NCI-H748 (cell line): ENCODE measurements at regions not wholly inside any gene's neighbourhood (a gene's known extent, or its start where the extent isn't known, plus 50 kb on each side); places are given as distances from the start of the nearest gene placed in this dataset.

Source experiments
- DNase-seq: peaks from one replicate; lab custom pipeline; 2025; ENCODE audit not compliant: unreplicated experiment; lab: John Stamatoyannopoulos, UW

DNA sequence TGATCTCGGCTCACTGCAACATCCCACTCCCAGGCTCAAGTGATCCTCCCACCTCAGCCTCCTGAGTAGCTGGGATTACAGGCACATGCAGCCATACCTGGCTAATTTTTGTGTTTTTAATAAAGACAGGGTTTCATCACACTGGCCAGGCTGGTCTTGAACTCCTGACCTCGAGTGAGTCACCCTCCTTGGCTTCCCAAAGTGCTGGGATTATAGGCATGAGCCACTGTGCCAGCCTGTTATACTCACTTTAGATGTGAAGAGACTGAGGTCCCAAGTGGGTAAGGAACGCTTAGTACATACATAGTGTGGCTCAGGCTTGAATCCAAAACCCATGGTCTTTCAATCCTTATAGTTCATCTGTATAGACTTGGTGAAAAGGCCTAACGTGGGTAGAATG, 63.7 kb upstream of the EPS8L3 start:
- DNase-seq: no peak

- no peak for DNase-seq
Observed at GRCh38 chr1:109826930-109827349, 63.2 kb upstream of the EPS8L3 start.

- no peak for DNase-seq
Observed at GRCh38 chr1:109826446-109826845, 62.7 kb upstream of the EPS8L3 start.

GRCh38 chr1:109824349-109825115, 60.8 kb upstream of the EPS8L3 start:
- no peak for DNase-seq

- no peak for DNase-seq
Observed at GRCh38 chr1:109823543-109824348, 60.0 kb upstream of the EPS8L3 start.

DNA sequence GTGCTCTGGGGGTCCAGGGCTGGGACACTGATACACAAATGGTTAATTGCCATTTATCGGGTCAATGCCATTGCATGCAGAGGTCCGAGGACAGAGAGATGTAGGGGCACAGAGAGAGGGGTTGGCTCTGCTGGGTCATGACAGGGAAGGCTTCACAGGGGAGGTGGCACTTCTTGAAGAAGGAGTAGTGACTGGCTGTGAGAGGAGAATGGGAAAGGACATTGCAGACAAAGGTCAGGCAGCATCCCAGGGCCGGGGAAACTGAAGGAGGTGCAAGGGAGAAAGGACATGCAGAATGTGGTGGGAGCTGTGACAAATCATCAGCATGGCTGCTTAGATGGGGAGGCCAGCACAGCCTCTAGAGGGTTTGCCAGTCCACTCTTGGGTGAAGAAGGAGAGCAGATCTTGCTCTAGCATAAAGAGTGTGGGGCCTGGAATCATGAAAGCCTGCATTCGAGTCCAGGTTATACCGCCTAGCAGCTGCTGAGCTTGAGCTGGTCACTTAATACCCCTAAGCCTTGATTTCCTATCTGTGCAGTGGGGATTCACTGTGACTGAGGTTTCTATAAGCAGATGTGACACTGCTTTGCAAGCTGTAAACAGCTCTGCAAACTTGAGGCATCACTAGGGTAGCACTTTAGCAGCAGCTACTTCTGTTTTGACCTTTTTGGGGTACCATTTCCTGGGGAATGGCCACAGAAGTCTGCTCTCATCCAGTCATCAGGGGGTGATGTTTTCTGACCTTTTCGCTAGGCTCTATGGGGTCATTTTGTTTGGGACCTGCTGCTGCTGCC, 59.2 kb upstream of the EPS8L3 start:
- DNase-seq: no peak

DNA sequence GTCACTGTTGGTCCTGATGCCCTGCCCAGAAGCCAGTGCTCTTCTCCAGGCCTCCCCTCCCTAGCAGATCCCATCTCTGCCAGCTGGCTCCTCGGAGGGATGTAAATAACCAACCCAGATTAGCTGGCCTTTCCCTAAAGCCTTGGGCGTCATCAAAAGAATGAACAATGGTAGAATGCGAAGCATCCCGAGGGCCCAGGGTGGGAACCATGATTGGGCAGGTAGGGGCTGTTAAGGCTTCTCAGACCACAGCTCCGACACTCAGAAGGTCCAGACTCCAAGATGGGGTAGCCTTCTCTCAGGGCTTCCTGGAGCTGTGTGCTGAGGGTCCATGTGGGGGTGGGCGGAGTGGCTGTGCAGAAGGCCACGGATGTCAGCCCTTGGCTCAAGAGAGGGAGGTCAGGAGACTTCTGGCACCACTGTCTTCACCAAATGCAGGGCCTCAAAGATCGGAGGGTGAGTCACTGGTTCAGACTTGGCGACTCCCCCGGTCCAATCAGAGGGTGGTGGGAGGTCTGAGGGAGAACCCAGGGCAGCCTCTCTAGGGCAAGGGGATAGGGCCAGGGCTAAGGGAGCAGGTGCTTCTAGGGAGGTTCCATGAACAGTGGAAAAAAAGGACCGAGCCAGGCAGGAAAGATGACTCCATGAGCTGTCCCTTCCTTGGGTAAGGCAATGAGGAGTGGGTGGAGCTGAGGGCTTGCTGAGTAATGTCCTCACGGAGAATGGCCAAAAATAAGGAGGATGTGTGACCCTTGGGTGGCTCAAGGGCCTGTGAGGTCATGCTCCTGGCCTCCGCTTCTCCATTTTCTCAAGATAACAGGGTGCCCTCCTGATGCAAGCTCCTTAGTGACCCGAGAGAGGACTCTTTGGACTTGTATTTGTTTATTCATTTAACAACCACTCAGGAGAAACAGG, 58.4 kb upstream of the EPS8L3 start:
- DNase-seq: no peak

- no peak for DNase-seq
Observed at GRCh38 chr1:109821221-109821669, 57.5 kb upstream of the EPS8L3 start.

GRCh38 chr1:109819906-109820305, 56.2 kb upstream of the EPS8L3 start:
- no peak for DNase-seq

DNA sequence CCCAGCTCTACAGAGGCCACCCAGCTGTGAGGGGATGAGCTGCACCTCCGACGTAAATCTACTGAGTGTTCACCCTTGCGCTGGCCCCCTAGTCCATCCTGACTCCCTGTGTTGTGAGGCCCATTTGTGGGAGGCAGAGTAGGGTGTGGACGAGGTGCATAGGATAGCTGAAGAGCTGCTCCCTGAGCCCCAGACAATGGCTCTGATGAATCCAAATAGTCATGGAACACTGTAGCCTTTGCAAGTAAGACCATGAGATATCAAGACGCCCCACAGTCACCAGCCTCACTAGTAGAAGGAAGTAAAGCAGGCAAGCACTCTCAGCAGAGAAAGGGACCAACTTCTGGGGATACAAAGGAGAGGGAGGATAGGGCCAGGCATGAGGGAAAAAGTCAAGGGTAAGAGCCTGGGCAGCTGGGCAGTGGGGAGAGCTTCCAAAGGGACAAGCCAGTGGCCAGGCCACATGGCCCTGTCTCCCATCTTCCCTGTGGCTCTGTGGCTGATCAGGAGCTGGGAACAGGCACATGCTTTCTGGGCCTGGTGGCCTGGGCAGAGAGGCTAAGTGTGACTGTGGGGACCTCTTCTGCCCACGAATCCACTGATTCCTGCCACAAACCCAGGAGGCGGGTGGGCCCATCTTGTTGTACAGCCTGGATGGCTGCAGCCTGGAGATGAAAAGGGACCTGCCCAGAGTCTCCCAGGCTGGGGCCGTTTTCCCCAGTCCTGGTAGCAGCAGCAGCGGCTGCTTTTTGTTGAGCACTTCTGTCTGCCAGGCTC, 55.5 kb upstream of the EPS8L3 start:
- DNase-seq: no peak

GRCh38 chr1:109818271-109818987, 54.7 kb upstream of the EPS8L3 start:
- DNase-seq: no peak

DNA sequence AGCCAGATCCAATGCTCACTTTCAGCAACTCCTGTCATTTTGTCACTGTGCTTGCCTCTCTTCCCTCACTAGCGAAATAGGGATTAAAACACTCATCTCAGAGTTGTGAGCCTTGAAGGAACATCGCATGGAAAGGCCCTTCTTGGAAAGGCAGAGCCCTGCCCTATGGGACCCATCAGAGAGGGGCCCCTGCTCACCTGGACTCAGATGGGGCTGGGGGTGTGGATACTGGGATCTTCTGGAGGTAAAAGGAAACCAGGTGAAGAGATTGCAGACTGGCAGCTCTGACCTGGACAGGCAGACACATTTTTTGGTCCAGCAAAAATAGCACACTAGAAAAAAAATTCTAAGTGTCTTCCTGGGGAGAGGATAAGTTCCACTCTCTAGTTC, 54.2 kb upstream of the EPS8L3 start:
- no peak for DNase-seq

GRCh38 chr1:109816975-109817535, 53.3 kb upstream of the EPS8L3 start:
- DNase-seq: no peak

DNA sequence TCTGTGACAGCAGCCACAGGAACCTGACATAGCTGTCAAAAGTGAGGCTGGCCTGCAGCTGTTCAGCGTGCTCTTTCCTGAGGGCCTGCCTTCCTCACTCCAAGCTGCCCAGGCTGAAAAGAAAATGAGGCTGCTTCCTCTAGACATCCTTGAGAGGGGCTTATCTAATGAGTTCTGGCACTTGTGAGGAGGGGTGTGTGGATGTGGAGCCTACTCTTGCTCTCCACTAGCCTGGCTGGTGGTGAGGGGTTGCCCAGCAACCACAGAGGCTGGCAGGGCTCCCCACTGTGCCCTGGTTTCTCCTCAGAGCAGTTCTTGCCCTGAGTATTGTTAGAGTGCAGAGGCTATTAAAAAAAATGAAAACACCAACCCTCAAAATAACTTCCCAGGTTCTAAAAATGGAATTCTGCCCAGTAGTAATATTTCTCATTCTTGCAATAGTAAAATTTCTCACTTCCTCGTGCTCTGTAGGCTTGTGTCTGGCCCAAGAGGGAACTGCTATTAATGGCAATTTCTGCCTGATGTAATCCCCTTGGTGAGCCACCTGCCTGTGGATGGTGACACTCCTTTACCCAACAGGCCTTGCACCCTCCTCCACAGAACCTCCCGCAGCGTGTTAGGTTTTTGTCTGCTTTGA, 52.6 kb upstream of the EPS8L3 start:
- peak; percentile 68 for DNase-seq

DNA sequence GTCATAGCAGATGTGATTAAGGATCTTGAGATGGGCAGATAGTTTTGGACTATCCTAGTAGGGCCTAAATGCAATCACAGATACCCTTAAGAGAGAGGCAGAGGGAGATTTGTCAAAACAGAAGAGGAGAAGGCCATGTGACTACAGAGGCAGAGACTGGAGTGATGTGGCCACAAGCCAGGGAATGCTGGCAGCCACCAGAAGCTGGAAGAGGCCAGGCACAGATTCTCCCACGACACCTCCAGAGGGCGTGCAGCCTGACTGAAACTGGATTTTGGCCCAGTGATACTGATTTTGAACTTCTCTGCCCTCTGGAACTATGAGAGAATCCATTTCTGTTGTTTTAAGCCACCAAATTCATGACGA, 52.1 kb upstream of the EPS8L3 start:
- DNase-seq: no peak

DNA sequence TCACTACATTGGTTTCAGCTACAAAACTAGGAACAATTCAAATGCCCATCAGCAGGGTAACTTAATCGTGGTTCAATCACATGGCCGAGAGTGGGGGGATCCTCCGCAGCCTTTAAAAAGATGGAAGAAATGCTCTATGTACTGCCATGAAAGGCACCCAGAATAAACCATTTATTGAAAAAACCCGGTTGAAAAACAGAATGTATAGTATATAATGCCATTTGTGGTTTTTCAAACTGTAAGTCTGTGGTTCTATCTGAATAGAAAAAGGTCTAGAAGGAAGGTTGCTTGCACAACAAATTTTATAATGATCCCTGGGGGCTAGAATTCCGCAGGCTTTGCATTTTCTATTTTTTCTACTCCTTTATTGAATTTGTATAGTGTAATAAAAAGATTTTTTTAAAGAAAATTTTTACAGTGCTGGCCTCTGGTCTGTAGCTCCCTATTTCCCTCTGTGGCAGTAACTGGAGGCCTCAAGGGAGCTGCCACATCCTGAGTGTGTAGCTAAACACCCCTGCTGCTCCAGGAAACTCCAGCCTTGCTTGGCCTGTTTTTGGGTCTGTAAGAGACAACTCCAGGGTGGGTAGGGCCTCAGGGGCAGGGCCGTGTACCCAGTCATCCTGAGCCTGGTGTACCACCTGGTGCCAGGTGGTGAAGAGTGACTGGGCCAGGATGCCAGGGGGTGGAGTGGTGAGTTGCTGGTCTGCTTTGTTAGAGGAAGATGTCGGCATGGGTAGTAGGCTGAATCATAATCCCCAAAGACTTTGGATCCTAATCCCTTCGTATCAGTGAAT, 51.5 kb upstream of the EPS8L3 start:
- DNase-seq: no peak

GRCh38 chr1:109814223-109814622, 50.5 kb upstream of the EPS8L3 start:
- DNase-seq: no peak
